Mesendoderm (in vitro differentiated cells): ENCODE measurements at regions not wholly inside any gene's neighbourhood (a gene's known extent, or its start where the extent isn't known, plus 50 kb on each side); places are given as distances from the start of the nearest gene placed in this dataset.
A peak's percentile ranks its signal among the peaks of the same experiment; 100 is the strongest.

Experiments
- DNase-seq: peaks from one replicate; pipeline ENCODE4 v3.0.0; 2013
- H2AK5ac ChIP-seq: 2 replicates; pipeline ENCODE4 v1.6.1; 2013; ENCODE audit warnings: low read length, inconsistent platforms
- H2BK120ac ChIP-seq: 2 replicates; pipeline ENCODE4 v1.6.1; 2013; ENCODE audit warnings: low read depth, mild to moderate bottlenecking, low read length, moderate library complexity, mixed read lengths
- H2BK15ac ChIP-seq: replicated peaks from 2 replicates; pipeline ENCODE4 v1.6.1; 2013; ENCODE audit warnings: low read depth, mild to moderate bottlenecking, moderate library complexity
- H2BK5ac ChIP-seq: 2 replicates; pipeline ENCODE4 v1.6.1; 2013; ENCODE audit warnings: low read length, inconsistent platforms
- H3K18ac ChIP-seq: 2 replicates; pipeline ENCODE4 v1.6.1; 2013; ENCODE audit warnings: mild to moderate bottlenecking, low read length, mixed read lengths
- H3K23ac ChIP-seq: one replicate; pipeline ENCODE4 v1.6.1; 2013; ENCODE audit warnings: low read length
- H3K27ac ChIP-seq: 2 replicates; pipeline ENCODE4 v1.5.1; 2013; ENCODE audit warnings: low read depth, mild to moderate bottlenecking, inconsistent platforms, low read length, moderate library complexity
- H3K27me3 ChIP-seq: 2 replicates; pipeline ENCODE4 v1.6.1; 2013; ENCODE audit warnings: low read length, control low read depth, mild to moderate bottlenecking, inconsistent platforms; ENCODE audit not compliant: insufficient read depth, poor library complexity
- H3K36me3 ChIP-seq: 2 replicates; pipeline ENCODE4 v1.6.1; 2013; ENCODE audit warnings: low read length, inconsistent platforms; ENCODE audit not compliant: control insufficient read depth, insufficient read depth
- H3K4ac ChIP-seq: one replicate; pipeline ENCODE4 v1.6.1; 2013; ENCODE audit warnings: low read depth, mild to moderate bottlenecking, low read length, moderate library complexity
- H3K4me1 ChIP-seq: 2 replicates; pipeline ENCODE4 v1.6.1; 2013; ENCODE audit warnings: low read depth, low read length, inconsistent platforms; ENCODE audit not compliant: control insufficient read depth
- H3K4me2 ChIP-seq: 2 replicates; pipeline ENCODE4 v1.6.1; 2013; ENCODE audit warnings: low read length
- H3K4me3 ChIP-seq: 2 replicates; pipeline ENCODE4 v1.5.1; 2013; ENCODE audit warnings: mild to moderate bottlenecking, low read length
- H3K56ac ChIP-seq: one replicate; pipeline ENCODE4 v1.6.1; 2013; ENCODE audit warnings: low read length
- H3K79me1 ChIP-seq: 2 replicates; pipeline ENCODE4 v1.6.1; 2013; ENCODE audit warnings: low read length, inconsistent platforms
- H3K79me2 ChIP-seq: 2 replicates; pipeline ENCODE4 v1.6.1; 2013; ENCODE audit warnings: mild to moderate bottlenecking, low read length; ENCODE audit not compliant: control insufficient read depth, insufficient read depth
- H3K9ac ChIP-seq: 2 replicates; pipeline ENCODE4 v1.6.1; 2013; ENCODE audit warnings: low read length, inconsistent platforms
- H4K5ac ChIP-seq: one replicate; pipeline ENCODE4 v1.6.1; 2013; ENCODE audit warnings: low read length
- H4K8ac ChIP-seq: one replicate; pipeline ENCODE4 v1.6.1; 2013; ENCODE audit warnings: low read depth, mild to moderate bottlenecking, control low read depth, low read length, moderate library complexity
- WGBS: extraction: QIAGEN DNeasy Blood & Tissue Kit; methylation state at CpG from one replicate; pipeline ENCODE4 v1.1.7; 2013; ENCODE audit warnings: low lambda C conversion rate, missing lambda C conversion rate; ENCODE audit not compliant: insufficient coverage; ENCODE audit errors: extremely low coverage; 5-methylcytosine and 5-hydroxymethylcytosine counted together

DNA sequence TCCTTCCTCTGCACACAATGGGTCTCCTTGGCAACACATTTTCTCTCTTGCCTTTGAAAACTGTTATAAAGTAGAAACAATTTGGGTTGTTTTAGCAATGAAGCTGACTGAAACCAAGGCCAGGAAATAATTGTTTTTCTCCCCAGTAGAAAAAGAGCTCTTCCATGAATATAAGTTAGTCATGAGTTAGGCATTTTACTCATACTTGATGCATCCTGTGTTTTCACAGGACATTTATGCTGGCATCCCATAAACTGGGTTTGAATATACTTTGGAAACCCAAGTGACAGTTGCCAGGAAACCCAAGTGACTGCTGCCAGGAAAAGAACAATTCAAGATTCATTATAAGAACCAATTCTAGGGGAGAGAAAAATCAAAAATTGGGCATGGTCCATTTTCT is 128.6 kb upstream of the NPY2R start:
- Histone ChIP-seq H3K56ac (no peak overlapping the region), H3K4me2 (no peak overlapping the region), H3K79me2 (no peaks in the 10 kb centered on the region), H3K27me3 (no peaks in the 10 kb centered on the region), H3K9ac (no peak overlapping the region), H3K79me1 (no peaks in the 10 kb centered on the region), H3K27ac (no peak overlapping the region), H3K4me1 (no peaks in the 10 kb centered on the region), H4K8ac (no peak overlapping the region), H2AK5ac (no peak overlapping the region), H3K36me3 (no peaks in the 10 kb centered on the region), H3K23ac (no peak overlapping the region), H2BK15ac (no peak overlapping the region), H4K5ac (no peak overlapping the region), H3K4me3 (no peak overlapping the region), H2BK120ac (no peak overlapping the region), H3K4ac (no peak overlapping the region), H3K18ac (no peak overlapping the region), H2BK5ac (no peak overlapping the region)
- peak; percentile 1 for DNase-seq

DNA sequence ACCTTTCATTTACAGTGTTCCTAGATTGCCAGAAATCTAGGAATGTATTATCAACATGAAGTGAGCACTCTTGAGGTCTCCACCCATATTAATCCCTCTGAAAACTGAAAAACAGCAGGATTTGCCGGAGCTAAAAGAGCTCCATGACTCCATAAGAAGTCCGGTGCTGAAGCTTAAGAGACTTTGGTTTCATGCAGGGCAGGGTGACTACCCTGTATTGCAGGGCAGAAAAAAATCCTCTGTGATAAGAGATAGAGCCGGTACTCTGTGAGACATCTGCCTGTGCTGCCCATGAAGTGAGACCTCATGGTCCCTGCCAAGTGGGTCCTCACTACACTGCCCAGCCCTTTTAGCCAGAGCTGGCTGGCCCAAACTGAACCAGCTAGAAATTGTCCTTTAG is 127.2 kb upstream of the NPY2R start:
- no peak overlapping the region for H2BK5ac ChIP-seq
- no peak overlapping the region for H4K8ac ChIP-seq
- WGBS: no CpG with 5 or more reads among the region's 3 CpGs
- no peaks in the 10 kb centered on the region for H3K79me2 ChIP-seq
- H3K4ac ChIP-seq: no peak overlapping the region
- no peak overlapping the region for H3K9ac ChIP-seq
- no peak overlapping the region for H3K4me2 ChIP-seq
- no peak overlapping the region for H2BK15ac ChIP-seq
- no peak overlapping the region for H2BK120ac ChIP-seq
- no peak overlapping the region for H3K4me3 ChIP-seq
- no peak for DNase-seq
- no peak overlapping the region for H3K56ac ChIP-seq
- no peak overlapping the region for H4K5ac ChIP-seq
- H3K27ac ChIP-seq: no peak overlapping the region
- H3K18ac ChIP-seq: no peak overlapping the region
- no peak overlapping the region for H2AK5ac ChIP-seq
- H3K27me3 ChIP-seq: no peaks in the 10 kb centered on the region
- no peaks in the 10 kb centered on the region for H3K79me1 ChIP-seq
- no peaks in the 10 kb centered on the region for H3K36me3 ChIP-seq
- no peak overlapping the region for H3K23ac ChIP-seq
- no peaks in the 10 kb centered on the region for H3K4me1 ChIP-seq

DNA sequence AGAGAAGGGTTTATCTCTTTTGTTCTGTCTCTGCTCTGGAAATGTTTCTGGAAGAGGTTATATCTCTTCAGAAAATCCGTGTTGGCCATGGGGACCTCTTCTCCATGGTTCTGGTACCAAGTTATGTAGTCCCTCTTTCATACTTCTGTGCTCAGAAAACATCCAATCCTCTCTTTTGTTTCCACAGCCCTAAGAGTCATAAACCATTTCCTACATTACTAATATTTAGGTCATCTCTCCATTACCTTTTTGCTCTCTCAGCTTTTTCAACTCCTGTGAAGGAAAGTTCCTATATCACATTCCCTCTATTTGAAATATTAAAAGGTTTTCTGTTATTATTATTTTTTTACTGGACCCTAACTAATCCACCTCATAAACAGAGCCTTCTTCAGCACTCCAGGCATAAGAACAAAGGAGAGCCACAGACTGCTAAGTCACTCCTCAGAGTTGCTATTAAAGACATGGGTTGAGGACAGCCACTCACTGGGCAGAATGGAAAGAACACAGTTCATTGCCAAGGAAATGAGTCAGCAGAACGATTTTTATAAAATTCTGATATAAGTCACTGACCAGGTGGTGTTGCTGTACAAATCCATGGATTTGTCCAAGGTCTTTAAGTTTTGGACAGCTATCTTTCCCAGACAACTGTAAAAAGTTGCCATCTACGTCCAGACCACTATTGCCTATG is 122.4 kb upstream of the NPY2R start:
- Histone ChIP-seq H2BK120ac (no peak overlapping the region), H3K56ac (no peak overlapping the region), H2BK5ac (no peak overlapping the region), H3K4me3 (no peak overlapping the region), H4K5ac (no peak overlapping the region), H3K4me2 (no peak overlapping the region), H3K79me2 (no peaks in the 10 kb centered on the region), H3K27ac (no peak overlapping the region), H3K23ac (no peak overlapping the region), H2AK5ac (no peak overlapping the region), H3K4me1 (no peaks in the 10 kb centered on the region), H4K8ac (no peak overlapping the region), H3K36me3 (no peaks in the 10 kb centered on the region), H3K18ac (no peak overlapping the region), H3K9ac (no peak overlapping the region), H3K4ac (no peak overlapping the region), H3K27me3 (no peaks in the 10 kb centered on the region), H2BK15ac (no peak overlapping the region), H3K79me1 (no peaks in the 10 kb centered on the region)
- no peak for DNase-seq
- no CpG with 5 or more reads among the region's 3 CpGs for WGBS

- Histone ChIP-seq H3K79me2 (no peaks in the 10 kb centered on the region), H3K9ac (no peak overlapping the region), H3K79me1 (no peaks in the 10 kb centered on the region), H4K5ac (no peak overlapping the region), H3K23ac (no peak overlapping the region), H2BK120ac (no peak overlapping the region), H3K4ac (no peak overlapping the region), H3K27ac (no peak overlapping the region), H3K36me3 (no peaks in the 10 kb centered on the region), H3K18ac (no peak overlapping the region), H3K4me3 (no peak overlapping the region), H3K4me2 (no peak overlapping the region), H4K8ac (no peak overlapping the region), H2BK15ac (no peak overlapping the region), H2BK5ac (no peak overlapping the region), H3K4me1 (no peaks in the 10 kb centered on the region), H2AK5ac (no peak overlapping the region), H3K56ac (no peak overlapping the region), H3K27me3 (no peaks in the 10 kb centered on the region)
- no CpG with 5 or more reads among the region's 3 CpGs for WGBS
- DNase-seq: no peak
Observed at GRCh38 chr4:155094201-155094820, 114.1 kb upstream of the NPY2R start.

GRCh38 chr4:155099231-155099630 is 109.2 kb upstream of the NPY2R start:
- Histone ChIP-seq H3K27me3 (no peaks in the 10 kb centered on the region), H3K23ac (no peak overlapping the region), H2BK120ac (no peak overlapping the region), H3K4me3 (no peak overlapping the region), H2BK5ac (no peak overlapping the region), H3K4me2 (no peak overlapping the region), H3K18ac (no peak overlapping the region), H3K4me1 (no peaks in the 10 kb centered on the region), H4K8ac (no peak overlapping the region), H3K36me3 (no peaks in the 10 kb centered on the region), H3K56ac (no peak overlapping the region), H4K5ac (no peak overlapping the region), H3K79me2 (no peaks in the 10 kb centered on the region), H2BK15ac (no peak overlapping the region), H2AK5ac (no peak overlapping the region), H3K79me1 (no peaks in the 10 kb centered on the region), H3K9ac (no peak overlapping the region), H3K4ac (no peak overlapping the region), H3K27ac (no peak overlapping the region)
- peak; percentile 6 for DNase-seq
- no CpG with 5 or more reads among the region's 1 CpG for WGBS

DNA sequence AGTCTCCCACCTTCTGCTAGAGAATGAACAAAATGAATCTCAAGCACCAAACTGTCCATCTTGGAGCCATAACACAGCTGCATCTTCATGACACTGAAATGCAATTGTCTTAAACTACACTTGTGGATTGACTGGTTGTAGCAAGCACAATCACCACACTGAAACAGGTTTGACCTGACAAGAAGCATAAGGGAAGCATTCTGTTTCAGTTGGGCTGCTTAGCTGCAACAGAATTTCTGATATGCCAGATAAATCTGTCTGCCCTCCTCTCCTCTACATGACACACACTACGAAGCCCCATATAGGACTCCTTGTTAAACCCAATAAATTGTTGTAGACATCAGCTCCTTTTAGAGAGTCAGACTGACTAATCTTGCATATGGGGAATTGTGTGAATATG is 101.8 kb upstream of the NPY2R start:
- H3K4me3 ChIP-seq: no peak overlapping the region
- no CpG with 5 or more reads among the region's 1 CpG for WGBS
- no peaks in the 10 kb centered on the region for H3K79me2 ChIP-seq
- H3K4me1 ChIP-seq: no peaks in the 10 kb centered on the region
- H3K27ac ChIP-seq: no peak overlapping the region
- DNase-seq: no peak
- no peak overlapping the region for H2BK5ac ChIP-seq
- H3K56ac ChIP-seq: no peak overlapping the region
- no peak overlapping the region for H3K18ac ChIP-seq
- no peak overlapping the region for H2BK120ac ChIP-seq
- no peak overlapping the region for H3K4me2 ChIP-seq
- H3K79me1 ChIP-seq: no peaks in the 10 kb centered on the region
- H3K4ac ChIP-seq: no peak overlapping the region
- H3K27me3 ChIP-seq: no peaks in the 10 kb centered on the region
- H3K9ac ChIP-seq: no peak overlapping the region
- no peak overlapping the region for H2AK5ac ChIP-seq
- H4K5ac ChIP-seq: no peak overlapping the region
- no peak overlapping the region for H2BK15ac ChIP-seq
- H4K8ac ChIP-seq: no peak overlapping the region
- no peak overlapping the region for H3K23ac ChIP-seq
- no peaks in the 10 kb centered on the region for H3K36me3 ChIP-seq
